Osteoblast (primary cell): ENCODE measurements at regions not wholly inside any gene's neighbourhood (a gene's known extent, or its start where the extent isn't known, plus 50 kb on each side); places are given as distances from the start of the nearest gene placed in this dataset.

Experiments used
- DNase-seq: peaks from one replicate; pipeline ENCODE4 v3.0.0; 2011; ENCODE audit warnings: low spot score, mixed read lengths; ENCODE audit not compliant: insufficient read length; ENCODE audit errors: missing footprints
- H2AFZ ChIP-seq: 2 replicates; pipeline ENCODE4 v1.6.0; 2011; ENCODE audit warnings: mild to moderate bottlenecking, low read length
- H3K27ac ChIP-seq: 2 replicates; pipeline ENCODE4 v1.5.1; 2011; ENCODE audit warnings: mild to moderate bottlenecking, low read depth, low read length, moderate library complexity
- H3K27me3 ChIP-seq: 2 replicates; pipeline ENCODE4 v1.6.0; 2012; ENCODE audit warnings: mild to moderate bottlenecking, control low read depth, inconsistent platforms, low read length, moderate library complexity; ENCODE audit not compliant: insufficient read depth
- H3K36me3 ChIP-seq: 2 replicates; pipeline ENCODE4 v1.5.1; 2011; ENCODE audit warnings: mild to moderate bottlenecking, low read length, control low read depth, moderate library complexity; ENCODE audit not compliant: insufficient read depth
- H3K4me1 ChIP-seq: 2 replicates; pipeline ENCODE4 v1.5.1; 2011; ENCODE audit warnings: mild to moderate bottlenecking, low read length, control low read depth, moderate library complexity; ENCODE audit not compliant: insufficient read depth
- H3K4me2 ChIP-seq: 2 replicates; pipeline ENCODE4 v1.6.0; 2011; ENCODE audit warnings: mild to moderate bottlenecking, low read length; ENCODE audit not compliant: insufficient read depth
- H3K4me3 ChIP-seq: fragments of 200-600 bp; sonication (generic); 3 replicates; pipeline ENCODE4 v1.5.1; 2012; ENCODE audit warnings: mild to moderate bottlenecking, low read length, inconsistent platforms; ENCODE audit not compliant: insufficient read depth
- H3K79me2 ChIP-seq: 2 replicates; pipeline ENCODE4 v1.6.0; 2012; ENCODE audit warnings: mild to moderate bottlenecking, low read length, control low read depth, inconsistent platforms; ENCODE audit not compliant: insufficient read depth
- H3K9me3 ChIP-seq: 2 replicates; pipeline ENCODE4 v1.5.1; 2011; ENCODE audit warnings: low read depth, low read length, control low read depth
- H4K20me1 ChIP-seq: 2 replicates; pipeline ENCODE4 v1.6.0; 2012; ENCODE audit warnings: mild to moderate bottlenecking, low read length, control low read depth; ENCODE audit not compliant: insufficient read depth
- TF ChIP-seq, protein P1 (sequence below): IDR thresholded peaks from 2 replicates; pipeline ENCODE4 v1.5.1; 2011; ENCODE audit warnings: mild to moderate bottlenecking, low read depth, low read length, moderate library complexity; ENCODE audit errors: extremely low read depth

DNA sequence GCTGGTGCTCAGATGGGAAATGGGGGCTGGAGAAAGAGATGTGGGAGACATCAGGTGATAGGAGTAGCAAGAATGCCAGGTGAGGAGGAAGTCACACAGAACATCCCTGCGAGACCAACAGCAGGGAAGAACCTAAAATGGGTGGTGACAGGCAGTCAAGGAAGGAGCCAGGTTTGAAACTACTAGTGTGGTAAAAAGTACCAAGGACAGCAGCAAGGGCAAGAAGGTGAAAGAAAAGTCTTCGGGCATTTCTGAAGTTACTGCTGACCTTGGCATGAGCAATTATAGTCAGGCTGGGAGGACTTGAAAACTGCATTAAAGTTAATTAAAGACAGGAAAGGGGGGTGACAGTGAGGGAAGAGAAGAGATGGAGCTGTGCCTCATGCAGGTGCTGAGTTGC, 410.4 kb downstream of the RAD51AP2 start:
- Histone ChIP-seq H4K20me1 (no peaks in the 10 kb centered on the region), H2AFZ (no peak overlapping the region), H3K4me3 (no peak overlapping the region), H3K79me2 (no peaks in the 10 kb centered on the region), H3K4me1 (no peaks in the 10 kb centered on the region), H3K9me3 (no peaks in the 10 kb centered on the region), H3K27me3 (no peaks in the 10 kb centered on the region), H3K27ac (no peak overlapping the region), H3K4me2 (no peak overlapping the region), H3K36me3 (no peaks in the 10 kb centered on the region)
- peak; percentile 9 for DNase-seq
- TF ChIP-seq, protein P1, sequence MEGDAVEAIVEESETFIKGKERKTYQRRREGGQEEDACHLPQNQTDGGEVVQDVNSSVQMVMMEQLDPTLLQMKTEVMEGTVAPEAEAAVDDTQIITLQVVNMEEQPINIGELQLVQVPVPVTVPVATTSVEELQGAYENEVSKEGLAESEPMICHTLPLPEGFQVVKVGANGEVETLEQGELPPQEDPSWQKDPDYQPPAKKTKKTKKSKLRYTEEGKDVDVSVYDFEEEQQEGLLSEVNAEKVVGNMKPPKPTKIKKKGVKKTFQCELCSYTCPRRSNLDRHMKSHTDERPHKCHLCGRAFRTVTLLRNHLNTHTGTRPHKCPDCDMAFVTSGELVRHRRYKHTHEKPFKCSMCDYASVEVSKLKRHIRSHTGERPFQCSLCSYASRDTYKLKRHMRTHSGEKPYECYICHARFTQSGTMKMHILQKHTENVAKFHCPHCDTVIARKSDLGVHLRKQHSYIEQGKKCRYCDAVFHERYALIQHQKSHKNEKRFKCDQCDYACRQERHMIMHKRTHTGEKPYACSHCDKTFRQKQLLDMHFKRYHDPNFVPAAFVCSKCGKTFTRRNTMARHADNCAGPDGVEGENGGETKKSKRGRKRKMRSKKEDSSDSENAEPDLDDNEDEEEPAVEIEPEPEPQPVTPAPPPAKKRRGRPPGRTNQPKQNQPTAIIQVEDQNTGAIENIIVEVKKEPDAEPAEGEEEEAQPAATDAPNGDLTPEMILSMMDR = no peak

DNA sequence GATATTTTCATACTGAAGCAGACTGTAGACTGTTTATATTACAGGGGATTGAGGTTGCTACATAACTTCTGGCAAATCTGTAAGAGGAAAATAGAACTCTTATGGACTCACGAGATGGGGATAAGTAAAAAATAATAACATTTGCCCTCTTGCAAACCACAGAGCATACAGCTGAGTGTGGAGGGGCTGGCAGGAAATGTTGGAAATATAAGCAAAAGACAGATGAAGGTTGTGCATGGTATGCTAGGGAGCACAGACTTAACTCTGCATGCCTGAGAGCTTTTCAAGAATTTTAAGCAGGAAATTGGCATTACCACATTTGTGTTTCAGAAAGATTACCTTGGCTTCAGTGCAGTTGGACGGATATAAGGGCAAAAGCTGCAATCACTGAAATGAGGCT, 411.1 kb downstream of the RAD51AP2 start:
- H2AFZ ChIP-seq = no peak overlapping the region
- no peaks in the 10 kb centered on the region for H3K79me2 ChIP-seq
- H3K9me3 ChIP-seq = no peaks in the 10 kb centered on the region
- H3K27me3 ChIP-seq = no peaks in the 10 kb centered on the region
- H3K4me2 ChIP-seq = no peak overlapping the region
- no peaks in the 10 kb centered on the region for H3K4me1 ChIP-seq
- no peak for DNase-seq
- no peaks in the 10 kb centered on the region for H3K36me3 ChIP-seq
- no peak overlapping the region for H3K4me3 ChIP-seq
- TF ChIP-seq, protein P1 = no peak
- H3K27ac ChIP-seq = no peak overlapping the region
- H4K20me1 ChIP-seq = no peaks in the 10 kb centered on the region

DNA sequence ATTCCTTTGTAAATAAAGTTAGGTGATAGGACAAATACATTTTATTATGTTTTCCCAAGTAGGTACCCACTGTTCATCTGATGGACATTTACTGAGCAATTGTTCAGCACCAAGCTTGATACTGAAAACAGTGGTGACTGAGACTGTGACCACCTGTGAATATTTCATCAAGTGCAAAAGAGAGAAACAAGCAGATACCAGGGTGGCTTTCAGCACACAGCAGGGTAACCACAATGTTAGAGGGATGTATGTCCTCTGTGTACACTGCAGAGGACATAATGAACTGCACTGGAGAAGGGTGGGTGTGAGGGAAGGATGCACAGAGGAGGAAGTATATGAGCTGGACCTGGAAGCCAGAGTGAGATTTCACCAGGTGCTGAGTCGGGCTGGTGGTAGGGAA, 411.8 kb downstream of the RAD51AP2 start:
- H3K79me2 ChIP-seq = no peaks in the 10 kb centered on the region
- no peak overlapping the region for H3K4me2 ChIP-seq
- H3K4me3 ChIP-seq = no peak overlapping the region
- no peaks in the 10 kb centered on the region for H3K4me1 ChIP-seq
- H4K20me1 ChIP-seq = no peaks in the 10 kb centered on the region
- no peak overlapping the region for H3K27ac ChIP-seq
- no peak overlapping the region for H2AFZ ChIP-seq
- no peaks in the 10 kb centered on the region for H3K27me3 ChIP-seq
- H3K9me3 ChIP-seq = no peaks in the 10 kb centered on the region
- no peaks in the 10 kb centered on the region for H3K36me3 ChIP-seq
- no peak for DNase-seq
- TF ChIP-seq, protein P1 = no peak

DNA sequence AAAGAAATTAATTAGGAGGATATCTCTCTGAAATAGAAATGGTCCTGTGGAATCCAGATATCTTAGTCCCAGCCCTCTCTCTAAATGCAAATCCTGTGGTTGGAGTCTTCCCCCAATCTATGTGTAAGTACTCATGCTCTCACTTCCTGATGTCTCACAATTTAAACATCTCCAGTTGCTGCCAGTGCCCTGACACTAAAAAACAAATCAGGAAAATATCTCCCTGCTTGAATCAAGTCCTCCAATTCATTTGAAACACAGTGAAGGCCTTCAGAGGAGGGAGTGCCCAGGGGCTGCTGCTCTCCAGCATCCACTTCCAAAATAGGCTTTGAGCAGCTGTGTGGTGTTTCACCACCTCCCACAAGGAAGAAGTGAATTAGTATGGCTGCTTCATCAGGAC, 413.8 kb downstream of the RAD51AP2 start:
- H3K27me3 ChIP-seq = no peaks in the 10 kb centered on the region
- H3K9me3 ChIP-seq = no peaks in the 10 kb centered on the region
- H3K79me2 ChIP-seq = no peaks in the 10 kb centered on the region
- no peak overlapping the region for H3K27ac ChIP-seq
- H3K36me3 ChIP-seq = no peaks in the 10 kb centered on the region
- H4K20me1 ChIP-seq = no peaks in the 10 kb centered on the region
- H2AFZ ChIP-seq = no peak overlapping the region
- no peaks in the 10 kb centered on the region for H3K4me1 ChIP-seq
- H3K4me3 ChIP-seq = no peak overlapping the region
- H3K4me2 ChIP-seq = no peak overlapping the region
- peak; percentile 31 for DNase-seq
- TF ChIP-seq, protein P1 = no peak
